Liver (tissue), 8 donors: ENCODE measurements at regions not wholly inside any gene's neighbourhood (a gene's known extent, or its start where the extent isn't known, plus 50 kb on each side); places are given as distances from the start of the nearest gene placed in this dataset.

Experiments
- DNase-seq: peaks from one replicate; pipeline ENCODE4 v3.0.0-alpha.2; 2017; ENCODE audit warnings: low spot score
- H3K27ac ChIP-seq, 2 donors: one replicate each; pipeline ENCODE4 v1.7.0; 2013; ENCODE audit warnings: inconsistent platforms in 2 of 2, low read length in 2 of 2, control low read depth in 1 of 2, low read depth in 1 of 2, mild to moderate bottlenecking in 1 of 2
- H3K27me3 ChIP-seq, 4 donors: one replicate each; pipeline versions ENCODE4 v1.6.1 to v1.7.0; 2013; ENCODE audit warnings: low read length in 3 of 4, inconsistent platforms in 1 of 4, mild to moderate bottlenecking in 1 of 4, moderate library complexity in 1 of 4; ENCODE audit not compliant: control insufficient read depth in 4 of 4, insufficient read depth in 4 of 4
- H3K36me3 ChIP-seq, 4 donors: one replicate each; pipeline versions ENCODE4 v1.6.1 to v1.7.0; 2013; ENCODE audit warnings: low read length in 3 of 4, mild to moderate bottlenecking in 3 of 4, low read depth in 1 of 4, moderate library complexity in 1 of 4; ENCODE audit not compliant: control insufficient read depth in 4 of 4, insufficient read depth in 3 of 4
- H3K4me1 ChIP-seq, 4 donors: one replicate each; pipeline versions ENCODE4 v1.6.1 to v1.7.0; 2013; ENCODE audit warnings: low read length in 3 of 4, mild to moderate bottlenecking in 3 of 4, moderate library complexity in 1 of 4; ENCODE audit not compliant: control insufficient read depth in 4 of 4, insufficient read depth in 4 of 4
- H3K4me3 ChIP-seq, 3 donors: one replicate each; pipeline versions ENCODE4 v1.6.1 to v1.7.0; 2013; ENCODE audit warnings: low read length in 3 of 3, control low read depth in 1 of 3, low read depth in 1 of 3, mild to moderate bottlenecking in 1 of 3
- H3K9ac ChIP-seq, 2 donors: one replicate each; pipeline ENCODE4 v1.7.0; 2013; ENCODE audit warnings: low read length in 2 of 2, mild to moderate bottlenecking in 2 of 2, moderate library complexity in 2 of 2, control low read depth in 1 of 2, low read depth in 1 of 2
- H3K9me3 ChIP-seq, 4 donors: one replicate each; pipeline versions ENCODE4 v1.6.1 to v1.7.0; 2013; ENCODE audit warnings: low read length in 3 of 4; ENCODE audit not compliant: control insufficient read depth in 4 of 4
- ATF3 ChIP-seq: IDR thresholded peaks from 2 replicates; pipeline ENCODE4 v1.6.1; 2016; ENCODE audit warnings: antibody characterized with exemption
- CTCF ChIP-seq: fragments of 150-350 bp; IDR thresholded peaks from 2 replicates; pipeline ENCODE4 v1.5.1; 2017; ENCODE audit warnings: improper control_type of control experiment, low read depth, low read length; ENCODE audit not compliant: missing input control
- EGR1 ChIP-seq, 2 donors: IDR thresholded peaks; 2 replicates each; pipeline ENCODE4 v1.6.1; 2016 to 2018; ENCODE audit warnings: antibody characterized with exemption in 2 of 2, low read depth in 2 of 2
- FOXA1 ChIP-seq: IDR thresholded peaks from 2 replicates; pipeline ENCODE4 v1.6.1; 2016; ENCODE audit warnings: antibody characterized with exemption
- FOXA2 ChIP-seq: IDR thresholded peaks from 2 replicates; pipeline ENCODE4 v1.6.1; 2016; ENCODE audit warnings: antibody characterized with exemption
- GABPA ChIP-seq, 2 donors: IDR thresholded peaks in 1 of 2; conservative IDR thresholded peaks in 1 of 2; 2 replicates each; pipeline ENCODE4 v1.6.1; 2016; ENCODE audit warnings: antibody characterized with exemption in 2 of 2, mild to moderate bottlenecking in 1 of 2, moderate library complexity in 1 of 2
- HNF4A ChIP-seq, 2 donors: conservative IDR thresholded peaks; 2 replicates each; pipeline ENCODE4 v1.6.1; 2016; ENCODE audit warnings: antibody characterized with exemption in 2 of 2, mild to moderate bottlenecking in 2 of 2
- HNF4G ChIP-seq: IDR thresholded peaks from 2 replicates; pipeline ENCODE4 v1.6.1; 2016; ENCODE audit warnings: antibody characterized with exemption
- JUND ChIP-seq, 2 donors: IDR thresholded peaks; 2 replicates each; pipeline ENCODE4 v1.6.1; 2016; ENCODE audit warnings: antibody characterized with exemption in 2 of 2
- MAX ChIP-seq: IDR thresholded peaks from 2 replicates; pipeline ENCODE4 v1.6.1; 2016; ENCODE audit warnings: antibody characterized with exemption
- NR2F2 ChIP-seq: IDR thresholded peaks from 2 replicates; pipeline ENCODE4 v1.6.1; 2016; ENCODE audit warnings: antibody characterized with exemption
- RAD21 ChIP-seq, 2 donors: IDR thresholded peaks; 2 replicates each; pipeline ENCODE4 v1.6.1; 2016; ENCODE audit warnings: antibody characterized with exemption in 2 of 2, mild to moderate bottlenecking in 2 of 2
- REST ChIP-seq: IDR thresholded peaks from 2 replicates; pipeline ENCODE4 v1.6.1; 2016; ENCODE audit warnings: antibody characterized with exemption, mild to moderate bottlenecking
- RXRA ChIP-seq, 2 donors: IDR thresholded peaks; 2 replicates each; pipeline ENCODE4 v1.6.1; 2017 to 2018; ENCODE audit warnings: antibody characterized with exemption in 2 of 2, mild to moderate bottlenecking in 1 of 2
- SP1 ChIP-seq: IDR thresholded peaks from 2 replicates; pipeline ENCODE4 v1.6.1; 2018; ENCODE audit warnings: antibody characterized with exemption, mild to moderate bottlenecking
- TAF1 ChIP-seq: conservative IDR thresholded peaks from 2 replicates; pipeline ENCODE4 v1.6.1; 2016; ENCODE audit warnings: antibody characterized with exemption, mild to moderate bottlenecking
- YY1 ChIP-seq: IDR thresholded peaks from 2 replicates; pipeline ENCODE4 v1.6.1; 2016; ENCODE audit warnings: antibody characterized with exemption, mild to moderate bottlenecking
- ZBTB33 ChIP-seq: IDR thresholded peaks from 2 replicates; pipeline ENCODE4 v1.6.1; 2016; ENCODE audit warnings: antibody characterized with exemption
- WGBS: extraction: QIAGEN DNeasy Blood & Tissue Kit; methylation state at CpG from one replicate; pipeline ENCODE4 v1.1.7; 2013; 5-methylcytosine and 5-hydroxymethylcytosine counted together
- donor health status: healthy.
- donor health status: healthy.
- donor health status: healthy.
- donor health status: healthy.
- donor health status: healthy.

GRCh38 chr12:97038834-97039233 lies 131.8 kb downstream of the NEDD1 start:
- DNase-seq: no peak
- Histone ChIP-seq H3K27ac (no peak overlapping the region), H3K36me3 (no peaks in the 10 kb centered on the region), H3K27me3 (no peaks in the 10 kb centered on the region), H3K4me1 (no peaks in the 10 kb centered on the region), H3K4me3 (no peak overlapping the region), H3K9ac (no peak overlapping the region), H3K9me3 (no peaks in the 10 kb centered on the region)
- TF ChIP-seq FOXA2 (no peak), HNF4A (conservative IDR thresholded peaks at IDR 0.05) (no peak), GABPA (IDR thresholded peaks at IDR 0.05 in 1 of 2, conservative IDR thresholded peaks at IDR 0.05 in 1 of 2) (no peak), TAF1 (no peak), ZBTB33 (no peak), SP1 (no peak), RXRA (IDR thresholded peaks at IDR 0.05) (no peak), HNF4G (no peak), RAD21 (IDR thresholded peaks at IDR 0.05) (no peak)
- 77% methylated on average over 4 of the region's 4 CpGs for WGBS

GRCh38 chr12:97046901-97047300 lies 139.8 kb downstream of the NEDD1 start:
- 87% methylated on average over 1 of the region's 1 CpG for WGBS
- no peak for TF ChIP-seq FOXA1
- no peak for TF ChIP-seq FOXA2
- no peak for TF ChIP-seq RXRA (IDR thresholded peaks at IDR 0.05)
- no peak for TF ChIP-seq EGR1 (IDR thresholded peaks at IDR 0.05; ENCODE audit: low read depth in 2 of 2)
- no peak for TF ChIP-seq GABPA (IDR thresholded peaks at IDR 0.05 in 1 of 2, conservative IDR thresholded peaks at IDR 0.05 in 1 of 2)
- TF ChIP-seq TAF1: no peak
- TF ChIP-seq NR2F2: no peak
- TF ChIP-seq HNF4G: no peak
- no peak for TF ChIP-seq HNF4A (conservative IDR thresholded peaks at IDR 0.05)
- no peak for TF ChIP-seq MAX
- TF ChIP-seq ZBTB33: no peak
- TF ChIP-seq SP1: no peak
- TF ChIP-seq REST: no peak
- TF ChIP-seq JUND (IDR thresholded peaks at IDR 0.05): no peak
- no peak for TF ChIP-seq YY1
- TF ChIP-seq CTCF: no peak
- no peak for TF ChIP-seq RAD21 (IDR thresholded peaks at IDR 0.05)
- TF ChIP-seq ATF3: no peak

More at GRCh38 chr12:97046901-97047300, 139.8 kb downstream of the NEDD1 start:
- no peaks in the 10 kb centered on the region for H3K4me1 ChIP-seq
- no peak for DNase-seq
- no peak overlapping the region for H3K27ac ChIP-seq
- no peaks in the 10 kb centered on the region for H3K9me3 ChIP-seq
- H3K9ac ChIP-seq: no peak overlapping the region
- no peaks in the 10 kb centered on the region for H3K36me3 ChIP-seq
- no peaks in the 10 kb centered on the region for H3K27me3 ChIP-seq
- no peak overlapping the region for H3K4me3 ChIP-seq
